ENCODE measurements at regions not wholly inside any gene's neighbourhood (a gene's known extent, or its start where the extent isn't known, plus 50 kb on each side); places are given as distances from the start of the nearest gene placed in this dataset.

DNA sequence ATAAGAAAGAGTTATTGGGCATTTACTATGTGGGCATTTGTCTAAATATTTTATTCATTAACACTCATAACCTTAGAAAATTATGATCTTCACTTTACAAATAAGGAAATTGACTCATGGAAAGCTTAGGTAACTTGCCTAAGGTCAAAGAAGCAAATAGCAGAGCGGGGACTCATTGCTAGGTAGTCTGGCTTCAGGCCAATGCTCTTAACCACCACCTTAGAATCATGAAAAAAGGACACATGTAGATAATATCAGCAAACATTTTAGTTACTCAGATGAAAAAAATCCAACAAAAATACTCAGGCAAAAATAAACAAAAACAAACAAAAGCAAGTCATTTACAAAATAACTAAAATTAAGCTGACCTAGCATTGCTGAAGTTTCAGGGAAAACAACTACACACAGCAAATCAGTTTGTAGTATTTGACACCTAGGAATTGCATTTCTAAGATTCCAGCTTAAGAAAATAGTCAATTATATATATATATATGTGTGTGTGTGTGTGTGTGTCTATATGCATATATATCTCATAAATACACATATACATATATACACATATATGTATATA is 166.0 kb downstream of the HMHB1 start:
- TF ChIP-seq, protein P1, sequence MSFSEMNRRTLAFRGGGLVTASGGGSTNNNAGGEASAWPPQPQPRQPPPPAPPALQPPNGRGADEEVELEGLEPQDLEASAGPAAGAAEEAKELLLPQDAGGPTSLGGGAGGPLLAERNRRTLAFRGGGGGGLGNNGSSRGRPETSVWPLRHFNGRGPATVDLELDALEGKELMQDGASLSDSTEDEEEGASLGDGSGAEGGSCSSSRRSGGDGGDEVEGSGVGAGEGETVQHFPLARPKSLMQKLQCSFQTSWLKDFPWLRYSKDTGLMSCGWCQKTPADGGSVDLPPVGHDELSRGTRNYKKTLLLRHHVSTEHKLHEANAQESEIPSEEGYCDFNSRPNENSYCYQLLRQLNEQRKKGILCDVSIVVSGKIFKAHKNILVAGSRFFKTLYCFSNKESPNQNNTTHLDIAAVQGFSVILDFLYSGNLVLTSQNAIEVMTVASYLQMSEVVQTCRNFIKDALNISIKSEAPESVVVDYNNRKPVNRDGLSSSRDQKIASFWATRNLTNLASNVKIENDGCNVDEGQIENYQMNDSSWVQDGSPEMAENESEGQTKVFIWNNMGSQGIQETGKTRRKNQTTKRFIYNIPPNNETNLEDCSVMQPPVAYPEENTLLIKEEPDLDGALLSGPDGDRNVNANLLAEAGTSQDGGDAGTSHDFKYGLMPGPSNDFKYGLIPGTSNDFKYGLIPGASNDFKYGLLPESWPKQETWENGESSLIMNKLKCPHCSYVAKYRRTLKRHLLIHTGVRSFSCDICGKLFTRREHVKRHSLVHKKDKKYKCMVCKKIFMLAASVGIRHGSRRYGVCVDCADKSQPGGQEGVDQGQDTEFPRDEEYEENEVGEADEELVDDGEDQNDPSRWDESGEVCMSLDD (tag by site-specific recombination; IDR thresholded peaks at IDR 0.05) = no peak
- no peak for TF ChIP-seq ZNF157 (tag by site-specific recombination; IDR thresholded peaks at IDR 0.05)
- no peak for TF ChIP-seq OSR2 (tag by site-specific recombination; IDR thresholded peaks at IDR 0.05)
- TF ChIP-seq ZNF473 (tag by site-specific recombination; IDR thresholded peaks at IDR 0.05) = no peak
- TF ChIP-seq ZNF335 (tag by site-specific recombination; conservative IDR thresholded peaks at IDR 0.05) = no peak
- TF ChIP-seq ZNF132 (tag by site-specific recombination; IDR thresholded peaks at IDR 0.05; ENCODE audit: borderline replicate concordance) = no peak
- TF ChIP-seq ZBTB21 (tag by site-specific recombination; IDR thresholded peaks at IDR 0.05) = no peak
- TF ChIP-seq ZNF76 (tag by site-specific recombination; IDR thresholded peaks at IDR 0.05; ENCODE audit: borderline replicate concordance, low read depth) = no peak
- no peak for TF ChIP-seq HOXC10 (CRISPR knock-in tag; IDR thresholded peaks at IDR 0.05)
- no peak for TF ChIP-seq ZNF248 (tag by site-specific recombination; IDR thresholded peaks at IDR 0.05)
- no peak for TF ChIP-seq ZNF48 (tag by site-specific recombination; IDR thresholded peaks at IDR 0.05)
- TF ChIP-seq, protein P2, sequence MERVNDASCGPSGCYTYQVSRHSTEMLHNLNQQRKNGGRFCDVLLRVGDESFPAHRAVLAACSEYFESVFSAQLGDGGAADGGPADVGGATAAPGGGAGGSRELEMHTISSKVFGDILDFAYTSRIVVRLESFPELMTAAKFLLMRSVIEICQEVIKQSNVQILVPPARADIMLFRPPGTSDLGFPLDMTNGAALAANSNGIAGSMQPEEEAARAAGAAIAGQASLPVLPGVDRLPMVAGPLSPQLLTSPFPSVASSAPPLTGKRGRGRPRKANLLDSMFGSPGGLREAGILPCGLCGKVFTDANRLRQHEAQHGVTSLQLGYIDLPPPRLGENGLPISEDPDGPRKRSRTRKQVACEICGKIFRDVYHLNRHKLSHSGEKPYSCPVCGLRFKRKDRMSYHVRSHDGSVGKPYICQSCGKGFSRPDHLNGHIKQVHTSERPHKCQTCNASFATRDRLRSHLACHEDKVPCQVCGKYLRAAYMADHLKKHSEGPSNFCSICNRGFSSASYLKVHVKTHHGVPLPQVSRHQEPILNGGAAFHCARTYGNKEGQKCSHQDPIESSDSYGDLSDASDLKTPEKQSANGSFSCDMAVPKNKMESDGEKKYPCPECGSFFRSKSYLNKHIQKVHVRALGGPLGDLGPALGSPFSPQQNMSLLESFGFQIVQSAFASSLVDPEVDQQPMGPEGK (tag by site-specific recombination; IDR thresholded peaks at IDR 0.05) = no peak
- TF ChIP-seq EGR2 (tag by site-specific recombination; IDR thresholded peaks at IDR 0.05; ENCODE audit: low read depth) = no peak
- no peak for TF ChIP-seq ZNF664 (tag by site-specific recombination; IDR thresholded peaks at IDR 0.05)
- no peak for TF ChIP-seq ZNF221 (tag by site-specific recombination; IDR thresholded peaks at IDR 0.05; ENCODE audit: borderline replicate concordance)
- TF ChIP-seq, protein P3, sequence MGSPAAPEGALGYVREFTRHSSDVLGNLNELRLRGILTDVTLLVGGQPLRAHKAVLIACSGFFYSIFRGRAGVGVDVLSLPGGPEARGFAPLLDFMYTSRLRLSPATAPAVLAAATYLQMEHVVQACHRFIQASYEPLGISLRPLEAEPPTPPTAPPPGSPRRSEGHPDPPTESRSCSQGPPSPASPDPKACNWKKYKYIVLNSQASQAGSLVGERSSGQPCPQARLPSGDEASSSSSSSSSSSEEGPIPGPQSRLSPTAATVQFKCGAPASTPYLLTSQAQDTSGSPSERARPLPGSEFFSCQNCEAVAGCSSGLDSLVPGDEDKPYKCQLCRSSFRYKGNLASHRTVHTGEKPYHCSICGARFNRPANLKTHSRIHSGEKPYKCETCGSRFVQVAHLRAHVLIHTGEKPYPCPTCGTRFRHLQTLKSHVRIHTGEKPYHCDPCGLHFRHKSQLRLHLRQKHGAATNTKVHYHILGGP (tag by site-specific recombination; IDR thresholded peaks at IDR 0.05) = no peak
- TF ChIP-seq ZNF341 (tag by site-specific recombination; IDR thresholded peaks at IDR 0.05; ENCODE audit: low read depth) = no peak
- TF ChIP-seq, protein P4, sequence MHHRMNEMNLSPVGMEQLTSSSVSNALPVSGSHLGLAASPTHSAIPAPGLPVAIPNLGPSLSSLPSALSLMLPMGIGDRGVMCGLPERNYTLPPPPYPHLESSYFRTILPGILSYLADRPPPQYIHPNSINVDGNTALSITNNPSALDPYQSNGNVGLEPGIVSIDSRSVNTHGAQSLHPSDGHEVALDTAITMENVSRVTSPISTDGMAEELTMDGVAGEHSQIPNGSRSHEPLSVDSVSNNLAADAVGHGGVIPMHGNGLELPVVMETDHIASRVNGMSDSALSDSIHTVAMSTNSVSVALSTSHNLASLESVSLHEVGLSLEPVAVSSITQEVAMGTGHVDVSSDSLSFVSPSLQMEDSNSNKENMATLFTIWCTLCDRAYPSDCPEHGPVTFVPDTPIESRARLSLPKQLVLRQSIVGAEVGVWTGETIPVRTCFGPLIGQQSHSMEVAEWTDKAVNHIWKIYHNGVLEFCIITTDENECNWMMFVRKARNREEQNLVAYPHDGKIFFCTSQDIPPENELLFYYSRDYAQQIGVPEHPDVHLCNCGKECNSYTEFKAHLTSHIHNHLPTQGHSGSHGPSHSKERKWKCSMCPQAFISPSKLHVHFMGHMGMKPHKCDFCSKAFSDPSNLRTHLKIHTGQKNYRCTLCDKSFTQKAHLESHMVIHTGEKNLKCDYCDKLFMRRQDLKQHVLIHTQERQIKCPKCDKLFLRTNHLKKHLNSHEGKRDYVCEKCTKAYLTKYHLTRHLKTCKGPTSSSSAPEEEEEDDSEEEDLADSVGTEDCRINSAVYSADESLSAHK (tag by site-specific recombination; IDR thresholded peaks at IDR 0.05) = no peak
- no peak for TF ChIP-seq ZNF146 (tag by site-specific recombination; IDR thresholded peaks at IDR 0.05)
- TF ChIP-seq, protein P5, sequence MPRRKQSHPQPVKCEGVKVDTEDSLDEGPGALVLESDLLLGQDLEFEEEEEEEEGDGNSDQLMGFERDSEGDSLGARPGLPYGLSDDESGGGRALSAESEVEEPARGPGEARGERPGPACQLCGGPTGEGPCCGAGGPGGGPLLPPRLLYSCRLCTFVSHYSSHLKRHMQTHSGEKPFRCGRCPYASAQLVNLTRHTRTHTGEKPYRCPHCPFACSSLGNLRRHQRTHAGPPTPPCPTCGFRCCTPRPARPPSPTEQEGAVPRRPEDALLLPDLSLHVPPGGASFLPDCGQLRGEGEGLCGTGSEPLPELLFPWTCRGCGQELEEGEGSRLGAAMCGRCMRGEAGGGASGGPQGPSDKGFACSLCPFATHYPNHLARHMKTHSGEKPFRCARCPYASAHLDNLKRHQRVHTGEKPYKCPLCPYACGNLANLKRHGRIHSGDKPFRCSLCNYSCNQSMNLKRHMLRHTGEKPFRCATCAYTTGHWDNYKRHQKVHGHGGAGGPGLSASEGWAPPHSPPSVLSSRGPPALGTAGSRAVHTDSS (tag by site-specific recombination; IDR thresholded peaks at IDR 0.05) = no peak
- CTCF ChIA-PET = interaction anchor here (0.6 to 3.1 kb wide), 2 partner anchors 10 to 740 kb away, joined by 6 to 18 read pairs; no protein-coding TSS in a partner anchor
- Histone ChIP-seq H3K9me3 (ENCODE audit: control insufficient read depth, insufficient read depth, low read depth, low read length) (no peaks in the 10 kb centered on the region), H3K4me3 (ENCODE audit: low read depth, low read length) (no peak overlapping the region), H3K4me1 (ENCODE audit: control insufficient read depth, insufficient read depth, low read length) (no peaks in the 10 kb centered on the region), H3K36me3 (ENCODE audit: control insufficient read depth in 2 of 2, insufficient read depth in 1 of 2, low read length in 2 of 2) (no peaks in the 10 kb centered on the region), H3K27ac (ENCODE audit: extremely low read depth, low read depth, low read length) (no peak overlapping the region)
- POLR2A ChIA-PET = no interaction called here
